HS-27A (cell line): ENCODE measurements at regions not wholly inside any gene's neighbourhood (a gene's known extent, or its start where the extent isn't known, plus 50 kb on each side); places are given as distances from the start of the nearest gene placed in this dataset.
"Not testable (repeated sequence)": the region's sequence is repeated elsewhere in the genome, so short reads cannot be mapped to it uniquely, and the experiment has no call there.

Experiments used
- DNase-seq: peaks from one replicate; pipeline ENCODE4 v3.0.0-alpha.2; 2012; ENCODE audit warnings: low read depth, missing footprints

DNA sequence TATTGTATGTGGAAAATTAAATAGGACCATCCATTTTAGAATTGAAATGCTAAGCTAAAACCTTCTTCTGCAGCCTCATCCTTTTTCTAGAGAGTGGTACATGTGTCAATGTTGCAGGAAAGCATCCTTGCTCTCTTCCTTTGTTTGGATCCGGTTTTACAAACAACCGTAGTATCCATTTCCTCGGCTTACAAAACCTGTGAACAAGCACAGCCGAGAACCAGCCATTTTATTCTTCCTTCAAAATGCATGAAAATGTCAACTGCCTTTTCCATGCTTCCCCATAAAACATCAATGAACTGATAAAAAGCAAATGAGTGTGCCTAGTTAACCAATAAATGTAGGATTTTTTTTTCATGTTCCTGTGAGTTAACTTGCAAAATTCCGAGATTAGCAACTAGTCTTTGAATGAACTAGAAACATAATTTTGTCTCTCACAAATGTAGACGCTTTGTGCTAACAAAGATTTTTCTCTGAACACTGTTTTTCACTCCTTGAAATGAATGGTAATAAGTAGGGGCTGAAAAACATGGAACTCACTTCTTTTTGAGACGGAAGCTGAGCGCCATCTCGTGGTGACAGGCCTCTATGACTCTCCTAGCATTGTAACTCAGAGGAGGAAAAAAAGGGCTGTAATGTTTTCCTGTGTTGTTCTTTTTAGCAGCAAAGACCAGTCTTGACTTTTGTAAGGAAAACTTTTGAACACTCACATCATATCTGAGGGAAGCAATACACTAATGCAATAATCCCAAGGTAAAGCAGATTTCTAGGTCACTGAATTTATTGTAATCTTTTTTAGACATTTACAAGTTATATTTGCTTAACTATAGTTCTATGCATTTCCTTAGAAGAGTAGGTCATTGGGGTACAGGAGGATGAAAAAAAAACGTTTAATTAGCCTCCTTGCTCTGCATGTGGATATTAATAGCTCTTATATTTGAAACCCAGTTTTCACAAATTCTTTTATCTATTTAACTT, 157.4 kb upstream of the FOXG1 start:
- DNase-seq, result peak; percentile 56

DNA sequence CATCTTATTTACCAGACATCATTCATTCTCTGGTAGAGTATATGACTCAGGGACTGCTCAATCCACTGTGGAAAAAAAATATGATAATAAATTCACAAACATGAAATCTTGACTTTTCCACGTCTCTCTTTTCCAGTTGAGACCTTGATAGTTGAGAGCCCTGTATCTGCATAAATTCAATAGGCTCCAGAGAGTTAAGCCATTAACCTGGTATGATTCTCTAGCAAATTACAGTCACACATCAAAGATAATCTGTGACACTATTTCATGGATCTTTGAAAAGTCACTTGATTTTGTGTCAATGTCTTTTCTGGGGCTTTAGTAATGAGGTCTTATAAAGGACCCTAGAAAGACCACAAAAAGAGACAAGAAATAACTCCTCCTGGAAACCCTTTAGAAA, 154.2 kb upstream of the FOXG1 start:
- DNase-seq, result no peak

GRCh38 chr14:28613532-28613931, 153.1 kb upstream of the FOXG1 start:
- DNase-seq, result no peak

- DNase-seq, result no peak
These were observed 139.8 kb upstream of the FOXG1 start for GRCh38 chr14:28626780-28627179.

- no peak for DNase-seq
These were observed 137.1 kb upstream of the FOXG1 start for GRCh38 chr14:28629328-28630004.

GRCh38 chr14:28630100-28630499, 136.5 kb upstream of the FOXG1 start:
- no peak for DNase-seq

GRCh38 chr14:28635387-28635786, 131.2 kb upstream of the FOXG1 start:
- no peak for DNase-seq

DNA sequence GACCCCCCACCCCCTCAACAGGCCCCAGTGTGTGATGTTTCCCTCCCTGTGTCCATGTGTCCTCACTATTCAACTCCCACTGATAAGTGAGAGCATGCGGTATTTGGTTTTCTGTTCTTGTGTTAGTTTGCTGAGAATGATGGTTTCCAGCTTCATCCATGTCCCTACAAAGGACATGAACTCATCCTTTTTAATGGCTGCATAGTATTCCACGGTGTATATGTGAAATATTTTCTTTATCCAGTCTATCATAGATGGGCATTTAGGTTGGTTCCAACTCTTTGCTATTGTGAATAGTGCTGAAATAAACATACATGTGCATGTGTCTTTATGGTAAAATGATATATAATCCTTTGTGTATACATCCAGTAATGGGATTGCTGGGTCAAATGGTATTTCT, 130.8 kb upstream of the FOXG1 start:
- DNase-seq, result not testable (repeated sequence)

- not testable (repeated sequence) for DNase-seq
These were observed 125.4 kb upstream of the FOXG1 start for GRCh38 chr14:28641189-28641588.

- DNase-seq, result no peak
These were observed 115.4 kb upstream of the FOXG1 start for GRCh38 chr14:28651148-28651547.

DNA sequence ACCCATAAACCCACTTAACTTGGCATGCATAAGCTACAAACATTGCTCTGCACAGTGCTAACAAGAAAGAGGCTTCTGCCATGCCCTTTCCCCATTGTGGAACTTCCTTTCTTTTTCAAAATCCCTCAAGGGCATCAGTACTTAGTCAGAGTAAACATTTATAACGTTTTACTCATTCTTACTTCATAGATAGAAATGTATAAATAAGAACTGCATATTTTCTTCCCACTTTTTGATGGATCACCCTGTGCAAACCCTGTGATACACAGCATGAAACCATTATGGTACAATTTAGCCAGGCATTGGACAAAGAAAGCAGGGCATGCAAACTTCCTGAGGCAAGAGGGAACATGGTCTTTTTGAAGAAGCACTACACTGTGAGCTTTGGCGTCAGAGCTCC, 113.8 kb upstream of the FOXG1 start:
- DNase-seq, result no peak

GRCh38 chr14:28653521-28653920, 113.1 kb upstream of the FOXG1 start:
- DNase-seq, result no peak

DNA sequence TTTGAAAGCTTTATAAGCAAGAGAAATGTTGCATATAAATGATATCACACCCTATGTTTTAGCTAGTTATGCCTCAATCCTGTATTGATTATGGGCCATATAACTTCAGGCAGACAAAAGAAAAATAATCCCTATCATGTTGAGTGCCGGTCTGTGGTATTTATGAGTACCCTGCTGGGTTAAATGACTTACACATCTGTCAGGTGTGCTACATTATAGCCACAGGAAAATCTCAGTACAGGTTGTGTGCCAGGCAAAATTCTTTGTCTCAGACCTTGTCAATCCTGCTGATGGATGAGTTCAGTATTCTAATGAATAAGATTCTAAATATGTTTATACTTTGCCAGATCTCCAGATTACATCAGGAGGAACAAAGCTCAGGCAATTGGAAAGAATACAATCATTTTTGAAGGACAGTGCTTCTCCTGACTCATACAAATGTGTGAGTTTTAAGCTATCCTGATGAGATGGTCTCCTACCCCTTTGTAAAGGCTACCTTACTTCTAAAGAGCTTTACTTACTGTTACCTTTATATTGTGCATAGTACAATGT, 109.8 kb upstream of the FOXG1 start:
- DNase-seq, result no peak

GRCh38 chr14:28661171-28661772, 105.3 kb upstream of the FOXG1 start:
- peak; percentile 90 for DNase-seq

GRCh38 chr14:28666961-28667360, 99.6 kb upstream of the FOXG1 start:
- no peak for DNase-seq

- no peak for DNase-seq
These were observed 95.2 kb upstream of the FOXG1 start for GRCh38 chr14:28671425-28671824.

- DNase-seq, result no peak
These were observed 93.5 kb upstream of the FOXG1 start for GRCh38 chr14:28673056-28673455.

DNA sequence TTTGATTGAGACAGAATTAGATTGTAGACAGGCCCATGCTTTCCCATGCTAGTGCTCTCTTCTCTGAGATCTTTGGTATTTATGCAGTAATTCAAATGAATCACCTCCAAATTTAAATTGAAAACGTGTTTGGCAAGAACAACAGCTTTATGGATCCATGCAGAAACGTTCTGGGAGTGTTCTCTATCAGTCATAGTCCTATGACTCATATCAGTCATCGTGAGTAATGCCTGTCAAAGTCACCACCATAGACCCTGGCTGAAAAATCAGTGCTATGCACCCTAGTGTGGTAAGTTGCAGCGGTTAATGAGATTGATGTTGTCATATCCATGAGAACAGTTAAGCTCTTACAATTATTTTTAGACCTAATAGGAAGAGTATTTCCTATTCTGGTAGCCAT, 90.1 kb upstream of the FOXG1 start:
- peak; percentile 86 for DNase-seq

GRCh38 chr14:28677381-28677780, 89.2 kb upstream of the FOXG1 start:
- no peak for DNase-seq

- no peak for DNase-seq
These were observed 87.7 kb upstream of the FOXG1 start for GRCh38 chr14:28678887-28679286.

DNA sequence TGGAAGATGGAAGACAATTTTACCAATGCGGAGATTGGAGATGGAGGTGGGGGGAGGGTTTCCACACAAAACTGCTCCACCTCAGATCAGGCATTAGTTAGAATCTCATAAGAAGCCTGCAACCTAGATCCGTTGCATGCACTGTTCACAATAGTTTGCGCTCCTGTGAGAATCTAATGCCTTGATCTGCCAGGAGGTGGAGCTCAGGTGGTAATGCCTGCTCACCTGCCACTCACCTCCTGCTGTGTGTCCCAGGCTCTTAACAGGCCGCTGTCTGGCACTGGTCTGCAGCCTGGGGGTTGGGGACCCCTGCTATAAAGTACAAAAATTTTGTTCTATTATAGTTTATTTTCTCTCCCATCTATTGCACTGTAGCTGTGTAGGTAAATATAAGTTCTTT, 84.9 kb upstream of the FOXG1 start:
- DNase-seq, result no peak

DNA sequence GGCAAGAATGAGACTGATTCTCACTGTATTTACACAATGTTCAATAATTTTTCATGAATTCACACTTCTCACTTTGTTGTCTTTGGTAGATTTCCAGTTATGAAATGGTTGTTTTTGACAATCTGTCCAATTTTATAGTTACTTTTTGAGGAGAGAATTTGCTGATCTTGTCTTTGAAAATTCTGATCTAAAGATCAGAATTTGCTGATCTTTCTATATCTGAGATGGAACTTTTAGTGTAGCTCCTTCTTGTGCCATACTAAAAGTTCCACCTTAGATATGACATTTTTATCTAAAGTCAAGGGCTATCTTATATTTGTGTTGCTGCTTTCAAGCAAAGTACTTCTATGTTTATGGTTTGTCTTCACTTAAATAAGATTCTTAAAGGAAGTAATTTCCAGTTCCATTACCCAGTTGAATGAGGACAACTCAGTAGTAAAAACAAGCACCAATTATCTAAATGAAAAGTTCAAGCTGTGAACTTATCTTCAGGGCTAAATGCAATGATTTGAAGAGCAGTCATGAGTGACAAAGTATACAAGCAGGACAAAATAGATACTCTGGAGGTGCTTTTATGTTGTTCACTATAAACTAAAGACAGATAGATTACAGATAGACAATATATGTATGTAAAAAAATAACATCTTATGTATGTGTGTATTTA, 76.4 kb upstream of the FOXG1 start:
- DNase-seq, result no peak
